ENCODE measurements at regions not wholly inside any gene's neighbourhood (a gene's known extent, or its start where the extent isn't known, plus 50 kb on each side); places are given as distances from the start of the nearest gene placed in this dataset.
"Not testable (repeated sequence)": the region's sequence is repeated elsewhere in the genome, so short reads cannot be mapped to it uniquely, and the experiment has no call there.

GRCh38 chr7:28330384-28331070 is 81.8 kb upstream of the CREB5 start:
- no peak for DNase-seq

- no peak for DNase-seq
Observed at GRCh38 chr7:28332046-28332445, 80.3 kb upstream of the CREB5 start.

GRCh38 chr7:28333548-28333947 is 78.8 kb upstream of the CREB5 start:
- not testable (repeated sequence) for DNase-seq

- DNase-seq = no peak
Observed at GRCh38 chr7:28336806-28337205, 75.5 kb upstream of the CREB5 start.

GRCh38 chr7:28338041-28338440 is 74.3 kb upstream of the CREB5 start:
- DNase-seq = no peak

- DNase-seq = no peak
Observed at GRCh38 chr7:28343462-28343861, 68.9 kb upstream of the CREB5 start.

- DNase-seq = no peak
Observed at GRCh38 chr7:28346256-28346655, 66.1 kb upstream of the CREB5 start.

GRCh38 chr7:28346676-28347363 is 65.5 kb upstream of the CREB5 start:
- no peak for DNase-seq

GRCh38 chr7:28347475-28348318 is 64.6 kb upstream of the CREB5 start:
- peak; percentile 20 for DNase-seq

GRCh38 chr7:28348636-28349035 is 63.7 kb upstream of the CREB5 start:
- peak; percentile 38 for DNase-seq

- peak; percentile 68 for DNase-seq
Observed at GRCh38 chr7:28349637-28350036, 62.7 kb upstream of the CREB5 start.

GRCh38 chr7:28350662-28351061 is 61.7 kb upstream of the CREB5 start:
- DNase-seq = no peak

- DNase-seq = no peak
Observed at GRCh38 chr7:28351450-28351849, 60.9 kb upstream of the CREB5 start.

GRCh38 chr7:28354601-28355402 is 57.5 kb upstream of the CREB5 start:
- peak; percentile 100 for DNase-seq

GRCh38 chr7:28355635-28356319 is 56.5 kb upstream of the CREB5 start:
- DNase-seq = no peak

- no peak for DNase-seq
Observed at GRCh38 chr7:28356619-28357018, 55.7 kb upstream of the CREB5 start.

GRCh38 chr7:28358423-28358868 is 53.9 kb upstream of the CREB5 start:
- peak; percentile 99 for DNase-seq

GRCh38 chr7:28360739-28361138 is 51.6 kb upstream of the CREB5 start:
- DNase-seq = no peak

GRCh38 chr7:28361551-28361950 is 50.8 kb upstream of the CREB5 start:
- DNase-seq = no peak

- DNase-seq = no peak
Observed at GRCh38 chr7:28362182-28362581, 50.1 kb upstream of the CREB5 start.

All from NCI-H226 (cell line).